ENCODE measurements at regions not wholly inside any gene's neighbourhood (a gene's known extent, or its start where the extent isn't known, plus 50 kb on each side); places are given as distances from the start of the nearest gene placed in this dataset.

DNA sequence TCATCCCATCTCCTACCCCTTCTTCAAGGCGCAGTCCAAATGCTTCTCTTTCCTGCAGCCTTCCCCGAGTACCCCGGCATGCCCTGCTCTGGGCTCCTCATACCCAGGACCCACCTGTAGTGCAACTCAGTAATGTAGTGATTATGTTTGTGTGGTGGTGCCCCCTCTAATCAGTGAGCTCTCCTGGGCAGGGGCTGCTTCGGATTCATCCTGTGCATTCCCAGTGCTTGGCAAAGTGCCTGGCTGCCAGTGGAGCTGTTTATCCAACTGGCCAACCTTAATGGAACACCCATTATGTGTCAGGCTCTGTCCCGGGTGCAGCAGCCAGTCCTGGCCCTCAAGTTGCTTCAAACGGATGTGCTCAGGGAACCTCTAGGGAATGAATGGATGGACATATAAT, 174.4 kb upstream of the LINGO1 start:
- Histone ChIP-seq H3K27me3 (ENCODE audit: insufficient read depth, poor library complexity, severe bottlenecking) (no peaks in the 10 kb centered on the region), H3K4me3 (ENCODE audit: severe bottlenecking) (no peak overlapping the region), H3K27ac (ENCODE audit: poor library complexity, severe bottlenecking) (no peak overlapping the region), H3K36me3 (ENCODE audit: low read depth) (no peaks in the 10 kb centered on the region), H3K9me3 (ENCODE audit: severe bottlenecking) (no peaks in the 10 kb centered on the region), H3K4me1 (ENCODE audit: insufficient read depth, poor library complexity, severe bottlenecking) (no peaks in the 10 kb centered on the region)
- TF ChIP-seq, protein P1, sequence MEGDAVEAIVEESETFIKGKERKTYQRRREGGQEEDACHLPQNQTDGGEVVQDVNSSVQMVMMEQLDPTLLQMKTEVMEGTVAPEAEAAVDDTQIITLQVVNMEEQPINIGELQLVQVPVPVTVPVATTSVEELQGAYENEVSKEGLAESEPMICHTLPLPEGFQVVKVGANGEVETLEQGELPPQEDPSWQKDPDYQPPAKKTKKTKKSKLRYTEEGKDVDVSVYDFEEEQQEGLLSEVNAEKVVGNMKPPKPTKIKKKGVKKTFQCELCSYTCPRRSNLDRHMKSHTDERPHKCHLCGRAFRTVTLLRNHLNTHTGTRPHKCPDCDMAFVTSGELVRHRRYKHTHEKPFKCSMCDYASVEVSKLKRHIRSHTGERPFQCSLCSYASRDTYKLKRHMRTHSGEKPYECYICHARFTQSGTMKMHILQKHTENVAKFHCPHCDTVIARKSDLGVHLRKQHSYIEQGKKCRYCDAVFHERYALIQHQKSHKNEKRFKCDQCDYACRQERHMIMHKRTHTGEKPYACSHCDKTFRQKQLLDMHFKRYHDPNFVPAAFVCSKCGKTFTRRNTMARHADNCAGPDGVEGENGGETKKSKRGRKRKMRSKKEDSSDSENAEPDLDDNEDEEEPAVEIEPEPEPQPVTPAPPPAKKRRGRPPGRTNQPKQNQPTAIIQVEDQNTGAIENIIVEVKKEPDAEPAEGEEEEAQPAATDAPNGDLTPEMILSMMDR (IDR thresholded peaks at IDR 0.05; ENCODE audit: poor library complexity, severe bottlenecking): no peak
- DNase-seq (ENCODE audit: low spot score): no peak
- ATAC-seq (ENCODE audit: low read depth): peak; percentile 17; the same call in 1 of the 3 replicates

DNA sequence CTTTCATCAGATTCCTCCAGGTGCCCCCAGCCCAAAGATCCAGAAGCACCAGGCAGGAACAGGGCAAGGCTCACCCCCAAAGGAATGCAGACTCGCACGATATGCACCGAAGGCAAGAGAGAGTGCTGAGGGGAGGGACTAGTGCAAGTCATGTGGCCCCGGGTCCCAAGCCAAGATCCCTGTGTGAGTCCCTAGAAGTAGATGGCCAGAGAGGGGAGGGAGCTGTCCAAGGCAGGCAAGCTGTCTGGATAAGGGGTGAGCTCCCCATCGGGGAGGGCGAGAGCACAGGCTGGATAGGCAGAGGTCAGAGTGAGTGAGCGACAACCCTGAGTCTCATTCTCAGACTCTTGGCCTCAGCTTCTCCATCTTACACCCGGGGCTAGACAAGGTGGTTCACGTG, 171.5 kb upstream of the LINGO1 start:
- Histone ChIP-seq H3K4me3 (ENCODE audit: severe bottlenecking) (no peak overlapping the region), H3K4me1 (ENCODE audit: insufficient read depth, poor library complexity, severe bottlenecking) (no peaks in the 10 kb centered on the region), H3K27me3 (ENCODE audit: insufficient read depth, poor library complexity, severe bottlenecking) (no peaks in the 10 kb centered on the region), H3K9me3 (ENCODE audit: severe bottlenecking) (no peaks in the 10 kb centered on the region), H3K27ac (ENCODE audit: poor library complexity, severe bottlenecking) (no peak overlapping the region), H3K36me3 (ENCODE audit: low read depth) (no peaks in the 10 kb centered on the region)
- TF ChIP-seq, protein P1 (IDR thresholded peaks at IDR 0.05; ENCODE audit: poor library complexity, severe bottlenecking): no peak
- peak; percentile 11; the same call in 2 of the 3 replicates for ATAC-seq (ENCODE audit: low read depth)
- no peak for DNase-seq (ENCODE audit: low spot score)

DNA sequence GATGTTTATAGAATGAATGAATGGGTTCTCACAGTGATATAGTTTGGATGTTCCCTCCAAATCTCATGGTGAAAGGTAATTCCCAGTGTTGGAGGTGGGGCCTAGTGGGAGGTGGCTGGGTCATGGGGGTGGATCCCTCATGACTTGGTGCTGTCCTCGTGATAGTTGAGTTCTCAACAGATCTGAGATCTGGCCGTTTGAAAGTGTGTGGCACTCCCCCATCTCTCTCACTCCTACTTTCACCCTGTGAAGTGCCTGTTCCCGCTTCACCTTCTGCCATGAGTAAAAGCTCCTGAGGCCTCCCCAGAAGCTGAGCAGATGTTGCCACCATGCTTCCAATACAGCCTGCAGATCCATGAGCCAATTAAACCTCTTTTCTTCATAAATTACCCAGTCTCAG, 170.8 kb upstream of the LINGO1 start:
- TF ChIP-seq, protein P1 (IDR thresholded peaks at IDR 0.05; ENCODE audit: poor library complexity, severe bottlenecking): no peak

DNA sequence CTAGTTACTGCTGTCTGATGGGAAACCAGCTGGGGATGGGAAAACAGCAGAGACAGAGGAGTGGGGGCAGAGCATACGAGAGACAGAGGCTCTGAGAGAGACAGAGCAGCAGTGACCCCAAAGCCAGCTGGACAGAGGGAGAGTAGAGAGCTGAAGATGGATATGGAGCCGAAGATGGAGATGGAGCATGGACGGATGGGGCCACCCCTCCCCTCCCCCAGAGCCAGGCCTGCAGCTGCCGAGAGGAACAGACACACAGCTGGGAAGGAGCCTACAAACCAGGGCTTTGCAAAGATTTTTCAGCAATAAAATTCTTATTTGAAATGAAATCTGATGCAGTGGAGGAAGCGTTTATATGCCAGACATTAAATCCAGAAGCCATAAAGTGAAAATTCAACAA, 167.6 kb upstream of the LINGO1 start:
- H3K4me3 ChIP-seq (ENCODE audit: severe bottlenecking): no peak overlapping the region
- DNase-seq (ENCODE audit: low spot score) (no peak), ATAC-seq (ENCODE audit: low read depth) (no peak)
- TF ChIP-seq, protein P1 (IDR thresholded peaks at IDR 0.05; ENCODE audit: poor library complexity, severe bottlenecking): no peak
- H3K9me3 ChIP-seq (ENCODE audit: severe bottlenecking): no peaks in the 10 kb centered on the region
- H3K36me3 ChIP-seq (ENCODE audit: low read depth): no peaks in the 10 kb centered on the region
- no peak overlapping the region for H3K27ac ChIP-seq (ENCODE audit: poor library complexity, severe bottlenecking)
- no peaks in the 10 kb centered on the region for H3K4me1 ChIP-seq (ENCODE audit: insufficient read depth, poor library complexity, severe bottlenecking)
- H3K27me3 ChIP-seq (ENCODE audit: insufficient read depth, poor library complexity, severe bottlenecking): no peaks in the 10 kb centered on the region

More for the DNA sequence above, 170.8 kb upstream of the LINGO1 start:
- Histone ChIP-seq H3K4me3 (ENCODE audit: severe bottlenecking) (no peak overlapping the region), H3K27ac (ENCODE audit: poor library complexity, severe bottlenecking) (no peak overlapping the region), H3K9me3 (ENCODE audit: severe bottlenecking) (no peaks in the 10 kb centered on the region), H3K4me1 (ENCODE audit: insufficient read depth, poor library complexity, severe bottlenecking) (no peaks in the 10 kb centered on the region), H3K27me3 (ENCODE audit: insufficient read depth, poor library complexity, severe bottlenecking) (no peaks in the 10 kb centered on the region), H3K36me3 (ENCODE audit: low read depth) (no peaks in the 10 kb centered on the region)
- ATAC-seq (ENCODE audit: low read depth): no peak
- DNase-seq (ENCODE audit: low spot score): no peak

DNA sequence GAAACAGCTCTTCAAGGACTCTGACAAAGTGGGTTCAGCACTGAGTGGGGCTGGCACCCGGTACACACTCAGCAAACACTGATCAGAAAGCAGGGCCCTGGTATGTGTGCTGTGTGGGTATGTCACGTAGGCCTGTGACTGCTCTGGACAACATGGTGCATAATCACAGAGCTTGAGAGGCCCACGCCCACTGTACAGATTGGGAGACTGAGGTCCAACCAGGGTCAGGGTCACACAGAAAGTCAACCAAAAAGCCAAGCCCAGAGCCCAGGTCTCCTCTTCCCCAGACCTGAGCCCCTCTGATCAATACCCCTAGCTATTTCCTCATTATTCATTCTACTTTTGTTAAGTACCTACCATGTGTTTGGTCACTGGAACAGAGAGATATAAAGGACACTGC, 166.1 kb upstream of the LINGO1 start:
- H3K4me1 ChIP-seq (ENCODE audit: insufficient read depth, poor library complexity, severe bottlenecking): no peaks in the 10 kb centered on the region
- TF ChIP-seq, protein P1 (IDR thresholded peaks at IDR 0.05; ENCODE audit: poor library complexity, severe bottlenecking): no peak
- no peaks in the 10 kb centered on the region for H3K27me3 ChIP-seq (ENCODE audit: insufficient read depth, poor library complexity, severe bottlenecking)
- H3K4me3 ChIP-seq (ENCODE audit: severe bottlenecking): no peak overlapping the region
- DNase-seq (ENCODE audit: low spot score): no peak
- no peaks in the 10 kb centered on the region for H3K36me3 ChIP-seq (ENCODE audit: low read depth)
- ATAC-seq (ENCODE audit: low read depth): no peak
- H3K9me3 ChIP-seq (ENCODE audit: severe bottlenecking): no peaks in the 10 kb centered on the region
- H3K27ac ChIP-seq (ENCODE audit: poor library complexity, severe bottlenecking): no peak overlapping the region

All from RWPE2 (cell line).